GM12878 (cell line): ENCODE measurements at regions not wholly inside any gene's neighbourhood (a gene's known extent, or its start where the extent isn't known, plus 50 kb on each side); places are given as distances from the start of the nearest gene placed in this dataset.

Source experiments
- ATAC-seq: fragments of 200-7000 bp; cut with Tn5 transposase; 3 replicates; pipeline ENCODE4 v1.9.1; 2020; ENCODE audit warnings: mild to moderate bottlenecking, moderate library complexity
- BruUV-seq: library from RNA; stranded (reverse); fragments of 400-500 nt; replicated peaks from 2 replicates; lab custom pipeline; 2021; lab: Mats Ljungman, UMichigan
- CTCF ChIA-PET: fragments of 300-600 bp; sonication (Branson Sonifier 250); formaldehyde crosslinking; extraction: SDS; loops from one replicate; lab custom pipeline; 2021; ENCODE audit warnings: inconsistent platforms; lab: Yijun Ruan, JAX
- POLR2A ChIA-PET: fragments of 350-600 bp; formaldehyde crosslinking; extraction: SDS; loops from one replicate; lab custom pipeline; 2021; ENCODE audit warnings: inconsistent platforms; lab: Charles Lee
- RAD21 ChIA-PET: fragments of 300-600 bp; sonication (Branson Sonifier 250); formaldehyde crosslinking; loops from one replicate; lab custom pipeline; 2023; ENCODE audit warnings: antibody characterized with exemption; ENCODE audit not compliant: unreplicated experiment; lab: Charles Lee
- SMC1A ChIA-PET: fragments of 300-600 bp; sonication (Branson Sonifier 250); formaldehyde crosslinking; loops from one replicate; lab custom pipeline; 2023; ENCODE audit not compliant: unreplicated experiment, uncharacterized antibody; lab: Charles Lee
- DNase-seq: peaks from one replicate; pipeline ENCODE4 v3.0.0-alpha.2; 2011; ENCODE audit warnings: low read depth, low spot score
- FAIRE-seq: peaks from 3 replicates; lab custom pipeline; 2011; peaks lifted over from hg19 to GRCh38; lab: Jason Lieb, UNC
- H2AFZ ChIP-seq: 2 replicates; pipeline ENCODE4 v1.6.0; 2011; ENCODE audit warnings: low read depth, low read length, control low read depth; ENCODE audit not compliant: control insufficient read depth
- H3K27ac ChIP-seq: 2 replicates; pipeline ENCODE4 v1.5.1; 2011; ENCODE audit warnings: control low read depth; ENCODE audit not compliant: control insufficient read depth, insufficient read depth
- H3K27me3 ChIP-seq, 2 experiments: replicated peaks in 1 of 2; 2 replicates each; pipeline versions ENCODE4 v1.6.0 to v1.6.1; 2011; ENCODE audit warnings: low read length in 1 of 2; ENCODE audit not compliant: control insufficient read depth in 2 of 2, insufficient read depth in 2 of 2
- H3K36me3 ChIP-seq, 2 experiments: 2 replicates each; pipeline ENCODE4 v1.5.1; 2011; ENCODE audit warnings: low read length in 1 of 2; ENCODE audit not compliant: control insufficient read depth in 2 of 2, insufficient read depth in 2 of 2
- H3K4me1 ChIP-seq: 2 replicates; pipeline ENCODE4 v1.6.1; 2011; ENCODE audit warnings: mild to moderate bottlenecking, low read length, moderate library complexity, mixed read lengths; ENCODE audit not compliant: control insufficient read depth, insufficient read depth
- H3K4me2 ChIP-seq: 2 replicates; pipeline ENCODE4 v1.6.0; 2011; ENCODE audit warnings: control low read depth; ENCODE audit not compliant: control insufficient read depth, insufficient read depth
- H3K4me3 ChIP-seq: fragments of 200-600 bp; sonication (generic); 2 replicates; pipeline ENCODE4 v1.5.1; 2016
- H3K79me2 ChIP-seq: 2 replicates; pipeline ENCODE4 v1.6.0; 2011; ENCODE audit warnings: low read length; ENCODE audit not compliant: control insufficient read depth, insufficient read depth
- H3K9ac ChIP-seq: 2 replicates; pipeline ENCODE4 v1.8.0; 2011; ENCODE audit warnings: low read length, control low read depth, mixed read lengths; ENCODE audit not compliant: control insufficient read depth, insufficient read depth
- H3K9me3 ChIP-seq: replicated peaks from 3 replicates; pipeline ENCODE4 v1.5.1; 2011; ENCODE audit warnings: mild to moderate bottlenecking, low read length; ENCODE audit not compliant: control insufficient read depth, insufficient read depth
- H4K20me1 ChIP-seq: 2 replicates; pipeline ENCODE4 v1.6.0; 2011; ENCODE audit not compliant: control insufficient read depth, insufficient read depth
- CBX5 ChIP-seq: sonication (generic); IDR thresholded peaks from 2 replicates; pipeline ENCODE4 v1.6.1; 2016; ENCODE audit warnings: low read depth, moderate library complexity, mild to moderate bottlenecking, inconsistent platforms
- CEBPZ ChIP-seq: fragments of 150-350 bp; IDR thresholded peaks from 2 replicates; pipeline ENCODE4 v1.6.1; 2016; ENCODE audit warnings: low read depth, low read length
- E2F4 ChIP-seq: IDR thresholded peaks from 2 replicates; pipeline ENCODE4 v1.6.1; 2012; ENCODE audit warnings: low read depth, low read length, improper control_type of control experiment
- E4F1 ChIP-seq: fragments of 450-650 bp; IDR thresholded peaks from 2 replicates; pipeline ENCODE4 v1.6.1; 2018; ENCODE audit warnings: borderline replicate concordance, mild to moderate bottlenecking; ENCODE audit not compliant: partially characterized antibody
- EP300 ChIP-seq, 2 experiments: fragments of 150-350 bp in 1 of 2; IDR thresholded peaks; 2 replicates each; pipeline ENCODE4 v1.6.1; 2011 to 2012; ENCODE audit warnings: low read depth in 2 of 2, low read length in 2 of 2, borderline replicate concordance in 1 of 2, improper control_type of control experiment in 1 of 2, inconsistent platforms in 1 of 2; ENCODE audit not compliant: control insufficient read depth in 1 of 2
- HDGF ChIP-seq: fragments of 450-650 bp; IDR thresholded peaks from 2 replicates; pipeline ENCODE4 v1.6.1; 2016; ENCODE audit warnings: antibody characterized with exemption
- NBN ChIP-seq: fragments of 450-650 bp; IDR thresholded peaks from 2 replicates; pipeline ENCODE4 v1.6.1; 2016
- NKRF ChIP-seq: fragments of 450-650 bp; conservative IDR thresholded peaks from 2 replicates; pipeline ENCODE4 v1.6.1; 2017; ENCODE audit warnings: mild to moderate bottlenecking, moderate library complexity
- PAX5 ChIP-seq: IDR thresholded peaks from 2 replicates; pipeline ENCODE4 v1.6.1; 2011; ENCODE audit warnings: low read depth, low read length, borderline replicate concordance
- POU2F2 ChIP-seq: IDR thresholded peaks from 3 replicates; pipeline ENCODE4 v1.6.1; 2011; ENCODE audit warnings: low read depth, mild to moderate bottlenecking, low read length, borderline replicate concordance
- SIX5 ChIP-seq: IDR thresholded peaks from 2 replicates; pipeline ENCODE4 v1.6.1; 2011; ENCODE audit warnings: mild to moderate bottlenecking, low read depth, low read length, moderate library complexity; ENCODE audit not compliant: severe bottlenecking
- SMAD5 ChIP-seq: IDR thresholded peaks from 2 replicates; pipeline ENCODE4 v1.6.1; 2016; ENCODE audit warnings: antibody characterized with exemption, low read depth
- SMC3 ChIP-seq: IDR thresholded peaks from 2 replicates; pipeline ENCODE4 v1.6.1; 2011; ENCODE audit warnings: low read length, improper control_type of control experiment, borderline replicate concordance
- SPI1 ChIP-seq: IDR thresholded peaks from 2 replicates; pipeline ENCODE4 v1.6.1; 2011; ENCODE audit warnings: low read depth, mild to moderate bottlenecking, low read length, moderate library complexity, borderline replicate concordance; ENCODE audit not compliant: insufficient read depth
- SUZ12 ChIP-seq: fragments of 200-600 bp; sonication (generic); IDR thresholded peaks from one replicate; pipeline ENCODE4 v1.6.1; 2018; ENCODE audit warnings: antibody characterized with exemption, mild to moderate bottlenecking; ENCODE audit not compliant: unreplicated experiment
- TCF7 ChIP-seq: IDR thresholded peaks from 2 replicates; pipeline ENCODE4 v1.6.1; 2014; ENCODE audit warnings: antibody characterized with exemption, borderline replicate concordance
- WRNIP1 ChIP-seq: IDR thresholded peaks from 2 replicates; pipeline ENCODE4 v1.6.1; 2011; ENCODE audit warnings: low read depth, low read length, improper control_type of control experiment, borderline replicate concordance
- in situ Hi-C: fragments of 300-500 bp; cut with MboI; formaldehyde crosslinking; loops from 9 replicates; pipeline ENCODE4 v1.14.3; 2018; ENCODE audit warnings: mixed read lengths
- intact Hi-C: fragments of 100-400 bp; cut with micrococcal nuclease; formaldehyde crosslinking; loops from one replicate; pipeline ENCODE4 v1.14.2; 2022; ENCODE audit not compliant: unreplicated experiment

- no peak overlapping the region for H3K9ac ChIP-seq
- FAIRE-seq (no peak), DNase-seq (no peak), ATAC-seq (no peak)
- H3K4me2 ChIP-seq: no peak overlapping the region
- ChIA-PET CTCF (interaction anchor here (0.6 kb wide), 1 partner anchor 163 kb away, joined by 3 read pairs; no protein-coding TSS in a partner anchor), POLR2A (no interaction called here), SMC1A (no interaction called here), RAD21 (no interaction called here)
- no peaks in the 10 kb centered on the region for H3K79me2 ChIP-seq
- no peak overlapping the region for H3K27ac ChIP-seq
- H3K27me3 ChIP-seq: no peaks in the 10 kb centered on the region
- H3K36me3 ChIP-seq: no peaks in the 10 kb centered on the region
- intact Hi-C loops (no loop called here), in situ Hi-C loops (no loop called here)
- H2AFZ ChIP-seq: no peak overlapping the region
- no peak overlapping the region for H3K4me3 ChIP-seq
- H3K4me1 ChIP-seq: no peaks in the 10 kb centered on the region
- no peaks in the 10 kb centered on the region for H3K9me3 ChIP-seq
- no TSS peak for BruUV-seq
- no peaks in the 10 kb centered on the region for H4K20me1 ChIP-seq
- TF ChIP-seq NBN (no peak), SIX5 (no peak), E4F1 (no peak), PAX5 (no peak), E2F4 (no peak), POU2F2 (no peak), WRNIP1 (no peak), SMC3 (no peak), SUZ12 (no peak), EP300 (IDR thresholded peaks at IDR 0.05; ENCODE audit: borderline replicate concordance in 1 of 2, control insufficient read depth in 1 of 2, low read depth in 2 of 2, low read length in 2 of 2) (no peak), NKRF (no peak), SMAD5 (no peak), SPI1 (no peak), CEBPZ (no peak), CBX5 (no peak), TCF7 (no peak), HDGF (no peak)
These were observed 51.0 kb upstream of the FGF10 start for GRCh38 chr5:44440186-44440585.
